ENCODE measurements at regions not wholly inside any gene's neighbourhood (a gene's known extent, or its start where the extent isn't known, plus 50 kb on each side); places are given as distances from the start of the nearest gene placed in this dataset.
"Not testable (repeated sequence)": the region's sequence is repeated elsewhere in the genome, so short reads cannot be mapped to it uniquely, and the experiment has no call there.

- DNase-seq: not testable (repeated sequence)
Observed at GRCh38 chr1:117314951-117315350, 52.3 kb upstream of the MAN1A2 start.

GRCh38 chr1:117313555-117313954 lies 53.7 kb upstream of the MAN1A2 start:
- no peak for DNase-seq

DNA sequence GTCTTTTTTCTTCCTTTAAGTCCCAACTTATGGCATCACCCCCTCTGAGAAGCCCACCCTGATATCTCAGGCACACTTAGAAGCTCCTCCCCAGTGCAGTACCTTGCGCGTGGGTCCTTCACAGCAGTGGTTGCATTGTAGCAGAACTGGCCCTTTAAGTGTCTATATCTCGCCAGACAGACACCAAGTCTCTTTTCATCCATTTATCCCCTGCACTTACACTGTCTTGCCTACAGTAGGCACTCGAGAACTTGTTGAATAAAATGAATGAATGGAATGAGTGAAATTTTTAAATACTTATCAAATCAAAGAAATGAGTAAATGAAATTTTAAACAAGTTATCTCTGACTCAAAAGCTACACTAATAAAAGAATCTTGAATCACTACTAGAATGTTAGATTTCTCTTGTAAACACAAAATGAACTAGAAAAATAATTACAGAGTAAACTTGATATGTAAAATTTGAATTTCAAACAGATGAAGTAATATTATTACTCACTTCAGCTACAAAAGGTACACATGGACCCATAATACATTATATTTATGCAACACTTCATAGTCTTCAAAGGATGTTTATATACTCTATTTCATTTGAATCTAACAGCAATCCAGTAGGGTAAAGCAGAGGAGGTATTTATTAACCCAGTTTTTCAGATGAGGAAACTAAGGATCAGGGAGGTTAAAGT lies 54.7 kb upstream of the MAN1A2 start:
- DNase-seq: peak; percentile 1 to 19

GRCh38 chr1:117308311-117308916 lies 58.8 kb upstream of the MAN1A2 start:
- DNase-seq: no peak

DNA sequence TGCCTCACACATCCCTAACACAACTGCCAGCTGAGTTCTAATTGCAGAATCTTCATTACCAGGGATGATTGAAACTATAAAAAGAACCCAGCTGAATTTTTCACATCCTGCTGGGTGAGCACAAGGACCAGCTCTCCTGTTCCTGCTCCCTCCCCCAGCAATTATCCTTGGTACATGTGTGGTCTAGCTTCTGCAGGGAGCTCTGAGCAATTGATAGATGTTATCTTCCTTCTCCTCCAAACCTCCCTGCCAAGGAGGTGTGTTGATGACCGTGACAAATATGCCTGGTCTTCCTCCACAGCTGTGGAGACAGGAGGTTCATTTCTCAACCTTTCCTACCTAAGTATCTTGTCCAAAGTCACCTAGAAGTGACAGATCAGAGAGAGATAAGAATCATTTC lies 65.3 kb upstream of the MAN1A2 start:
- no peak for DNase-seq

DNA sequence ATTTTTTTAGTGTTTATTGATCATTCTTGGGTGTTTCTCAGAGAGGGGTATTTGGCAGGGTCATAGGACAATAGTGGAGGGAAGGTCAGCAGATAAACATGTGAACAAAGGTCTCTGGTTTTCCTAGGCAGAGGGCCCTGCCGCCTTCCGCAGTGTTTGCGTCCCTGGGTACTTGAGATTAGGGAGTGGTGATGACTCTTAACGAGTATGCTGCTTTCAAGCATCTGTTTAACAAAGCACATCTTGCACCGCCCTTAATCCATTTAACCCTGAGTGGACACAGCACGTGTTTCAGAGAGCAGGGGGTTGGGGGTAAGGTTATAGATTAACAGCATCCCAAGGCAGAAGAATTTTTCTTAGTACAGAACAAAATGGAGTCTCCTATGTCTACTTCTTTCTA lies 67.1 kb upstream of the MAN1A2 start:
- DNase-seq: not testable (repeated sequence)

- no peak for DNase-seq
Observed at GRCh38 chr1:117295001-117295400, 72.2 kb upstream of the MAN1A2 start.

GRCh38 chr1:117290890-117291289 lies 76.4 kb upstream of the MAN1A2 start:
- no peak for DNase-seq

DNA sequence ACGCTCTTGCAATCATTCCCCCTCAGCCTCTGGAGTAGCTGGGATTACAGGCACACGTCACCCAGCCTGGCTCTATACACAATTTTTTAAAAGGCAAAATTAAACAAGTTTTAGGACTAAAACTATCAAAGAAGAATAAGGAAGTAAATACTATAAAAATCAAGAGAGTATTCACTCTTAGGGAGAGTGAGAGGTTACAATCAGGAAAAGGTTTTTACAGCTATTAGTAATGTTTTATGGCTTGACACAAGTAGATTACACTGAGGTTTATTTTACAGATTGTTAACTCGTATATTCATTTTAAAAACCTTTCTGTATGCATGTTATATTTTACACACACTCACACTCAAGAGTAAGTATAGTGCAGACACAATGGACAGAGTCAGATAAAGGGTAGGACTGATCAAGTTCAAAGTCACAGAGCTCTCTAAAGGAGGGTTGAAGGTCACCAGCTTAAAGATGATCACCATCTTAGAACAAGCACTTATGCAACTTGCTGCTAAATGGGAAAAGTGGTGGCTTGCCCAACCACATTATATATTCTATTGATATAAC lies 77.9 kb upstream of the MAN1A2 start:
- no peak for DNase-seq

DNA sequence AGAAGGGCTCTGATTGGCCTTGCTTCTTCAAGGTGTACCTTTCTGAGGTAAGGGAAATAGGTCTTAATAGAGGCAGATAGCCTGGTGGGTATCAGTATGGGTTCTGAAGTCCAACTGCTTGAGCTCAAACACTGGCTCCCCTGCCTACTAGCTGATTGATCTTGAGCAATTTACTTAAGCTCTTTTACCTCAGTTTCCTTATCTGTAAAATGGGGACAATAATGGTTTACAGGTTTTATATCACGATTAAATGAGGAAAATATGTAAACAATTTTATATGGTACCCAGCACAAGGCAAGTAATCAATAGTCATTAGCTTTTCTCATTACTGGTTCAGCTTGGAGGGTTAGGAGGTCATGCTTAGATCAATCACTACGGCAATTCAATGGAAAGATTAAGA lies 75.8 kb upstream of the VTCN1 start:
- DNase-seq: no peak

GRCh38 chr1:117286145-117286544 lies 75.4 kb upstream of the VTCN1 start:
- no peak for DNase-seq

- DNase-seq: peak; percentile 43 to 45
Observed at GRCh38 chr1:117284399-117285215, 73.9 kb upstream of the VTCN1 start.

DNA sequence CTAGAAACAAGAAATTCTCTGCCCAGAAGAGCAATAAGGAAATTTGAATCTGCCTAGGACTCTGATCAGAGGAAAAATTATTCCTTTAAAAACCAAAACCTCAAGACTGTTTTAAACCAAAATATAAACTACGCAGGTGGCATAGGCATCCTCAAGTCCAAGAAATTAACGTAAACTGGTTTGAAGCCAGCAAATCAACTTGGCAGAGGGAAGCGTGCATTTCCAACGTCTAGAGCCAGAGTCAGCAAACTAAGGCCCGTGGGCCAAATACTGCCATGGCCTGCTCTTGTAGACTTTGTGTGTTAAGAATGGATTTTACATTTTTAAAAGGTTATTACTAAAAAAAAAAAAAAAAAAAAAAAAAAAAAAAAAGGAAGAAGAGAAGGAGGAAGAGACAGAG lies 67.8 kb upstream of the VTCN1 start:
- no peak for DNase-seq

- peak; percentile 27 to 44 for DNase-seq
Observed at GRCh38 chr1:117275055-117275454, 64.3 kb upstream of the VTCN1 start.

- no peak for DNase-seq
Observed at GRCh38 chr1:117271959-117272358, 61.2 kb upstream of the VTCN1 start.

DNA sequence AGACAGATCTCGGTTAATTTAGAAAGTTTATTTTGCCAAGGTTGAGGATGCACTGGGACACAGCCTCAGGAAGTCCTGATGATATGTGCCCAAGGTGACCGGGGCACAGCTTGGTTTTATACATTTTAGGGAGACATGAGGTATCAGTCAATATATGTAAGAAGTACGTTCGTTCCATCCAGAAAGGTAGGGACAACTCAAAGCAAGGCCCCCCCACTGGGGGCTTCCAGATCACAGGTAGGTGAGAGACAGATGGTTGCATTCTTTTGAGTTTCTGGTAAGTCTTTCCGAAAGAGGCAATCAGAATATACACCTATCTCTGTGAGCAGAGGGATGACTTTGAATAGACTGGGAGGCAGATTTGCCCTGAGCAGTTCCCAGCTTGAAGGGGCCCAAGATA lies 60.4 kb upstream of the VTCN1 start:
- no peak for DNase-seq

DNA sequence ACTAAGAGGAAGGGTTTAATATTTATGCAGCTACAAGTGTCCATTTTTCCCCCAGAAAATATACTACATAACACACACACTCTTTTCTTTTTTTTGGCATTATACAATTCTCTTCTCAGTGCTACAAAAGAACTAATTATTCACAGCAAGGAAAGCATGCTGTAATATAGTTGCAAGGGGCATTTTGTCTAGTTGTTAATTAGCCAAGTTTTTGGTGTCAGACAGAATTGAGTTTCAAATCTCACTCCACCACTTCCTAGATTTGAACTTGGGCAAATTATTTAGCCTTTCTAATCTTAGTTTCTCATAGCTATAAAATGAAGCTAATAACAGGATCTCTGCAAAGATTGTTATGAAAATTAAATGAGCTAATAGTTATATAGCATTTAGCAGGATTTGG lies 60.0 kb upstream of the VTCN1 start:
- no peak for DNase-seq

DNA sequence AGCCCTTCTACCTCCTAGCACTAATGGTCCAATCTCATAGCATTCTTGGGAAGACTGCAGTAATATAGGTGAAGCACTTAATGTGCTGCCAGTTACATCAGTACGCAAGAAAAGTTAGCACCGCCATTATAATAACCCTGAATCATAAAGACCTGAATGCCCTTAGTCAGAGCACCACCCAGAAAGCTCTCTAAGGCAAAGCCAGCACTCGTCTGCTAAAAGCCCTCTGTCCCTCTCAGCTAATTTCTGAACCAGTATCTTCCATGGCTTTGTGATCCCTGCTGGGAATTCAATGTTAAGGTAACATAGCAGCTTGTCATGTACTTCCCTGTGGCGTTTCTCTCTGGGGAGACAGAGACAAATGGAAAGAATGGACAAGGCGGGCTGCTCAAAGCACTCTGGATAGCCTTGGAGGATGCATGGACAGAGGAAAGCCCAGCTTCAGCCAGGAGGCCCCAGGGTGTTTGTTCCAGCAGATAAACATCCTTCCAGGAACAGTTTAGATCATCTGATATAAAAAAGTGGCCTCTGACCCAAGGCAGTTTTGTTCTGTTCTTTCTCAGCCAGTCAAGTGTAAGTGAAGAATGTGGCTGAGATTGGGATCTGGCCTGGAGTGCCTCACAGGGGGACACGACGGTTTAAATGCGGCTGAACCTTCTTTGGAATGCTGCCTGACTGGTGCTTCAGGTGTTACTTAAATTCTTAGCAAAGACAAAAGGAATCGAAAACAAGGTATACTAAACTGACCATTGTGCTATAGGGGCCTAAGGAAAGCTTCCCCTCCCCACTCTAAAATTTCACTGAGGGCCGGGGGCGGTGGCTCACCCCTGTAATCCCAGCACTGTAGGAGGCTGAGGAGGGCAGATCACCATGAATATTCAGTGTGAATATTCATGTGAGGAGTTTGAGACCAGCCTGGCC lies 58.1 kb upstream of the VTCN1 start:
- no peak for DNase-seq

DNA sequence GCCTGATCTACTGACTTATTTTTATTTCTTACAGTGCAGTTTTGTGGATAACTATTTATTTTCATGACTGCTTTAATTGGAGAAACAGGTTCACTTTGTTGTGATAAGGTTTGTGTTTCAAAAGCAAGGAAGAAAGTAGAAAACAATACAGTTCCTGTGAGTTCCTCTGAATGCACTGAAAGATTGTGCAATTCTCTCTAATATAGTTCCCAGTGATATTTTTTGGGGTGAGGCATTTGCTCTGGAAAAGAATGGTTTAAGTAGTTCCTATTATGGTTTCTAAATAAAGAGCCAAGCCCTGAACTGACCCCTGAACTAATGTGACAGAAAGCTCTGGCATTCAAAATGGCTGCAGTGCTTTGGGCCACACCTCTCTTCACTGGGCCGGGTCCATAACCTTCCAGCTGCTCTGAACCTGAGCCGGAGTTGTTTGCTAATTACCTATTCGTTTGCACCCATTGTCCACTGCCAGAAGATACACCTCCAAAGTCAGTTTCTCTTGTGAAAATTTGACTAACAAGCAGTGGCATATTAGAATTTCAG lies 56.6 kb upstream of the VTCN1 start:
- DNase-seq: no peak

DNA sequence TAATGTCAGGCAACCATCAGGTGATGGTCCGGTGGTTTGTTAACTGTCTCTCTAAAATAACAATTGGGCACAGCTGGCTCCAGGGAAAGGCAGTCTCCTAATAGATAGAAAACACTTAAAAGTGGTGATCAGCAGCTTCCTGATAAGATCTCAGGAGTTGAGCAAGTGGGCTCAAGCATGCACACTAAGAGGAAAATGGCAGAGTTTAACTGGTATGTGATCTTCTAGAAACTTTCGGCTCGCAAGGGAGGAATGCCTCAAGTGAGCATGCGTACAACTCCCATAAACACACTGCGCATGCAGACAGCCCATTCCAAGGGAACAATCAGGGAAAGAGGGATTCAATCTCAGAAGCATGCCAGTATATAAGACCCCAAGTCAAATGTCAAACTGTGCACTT lies 52.2 kb upstream of the VTCN1 start:
- DNase-seq: no peak

- DNase-seq: no peak
Observed at GRCh38 chr1:117261424-117261785, 50.7 kb upstream of the VTCN1 start.

- no peak for DNase-seq
Observed at GRCh38 chr1:117260761-117261423, 50.2 kb upstream of the VTCN1 start.
